Gastrocnemius medialis (tissue), 4 donors: ENCODE measurements at regions not wholly inside any gene's neighbourhood (a gene's known extent, or its start where the extent isn't known, plus 50 kb on each side); places are given as distances from the start of the nearest gene placed in this dataset.

ENCODE experiments used
- ATAC-seq, 2 donors: fragments of 150-250 bp; one replicate each; pipeline ENCODE4 v1.9.1; 2016
- DNase-seq, 2 donors: peaks; one replicate each; pipeline ENCODE4 v3.0.0-alpha.2; 2019
- H3K27ac ChIP-seq, 4 donors: fragments of 200-600 bp; sonication (generic); 1 replicate in 1 of 4; 2 replicates in 3 of 4; pipeline ENCODE4 v1.5.1; 2016 to 2018; ENCODE audit warnings: mild to moderate bottlenecking in 2 of 4, moderate library complexity in 1 of 4
- H3K27me3 ChIP-seq, 3 donors: fragments of 200-600 bp; sonication (generic) in 2 of 3; 1 replicate in 1 of 3; 2 replicates in 2 of 3; pipeline versions ENCODE4 v1.5.1 to v1.6.0; 2016 to 2019; ENCODE audit warnings: mild to moderate bottlenecking in 1 of 3, moderate library complexity in 1 of 3
- H3K36me3 ChIP-seq, 2 donors: fragments of 200-600 bp; sonication (generic) in 1 of 2; one replicate each; pipeline ENCODE4 v1.5.1; 2017 to 2018
- H3K4me1 ChIP-seq, 2 donors: fragments of 200-600 bp; sonication (generic) in 1 of 2; one replicate each; pipeline ENCODE4 v1.5.1; 2016 to 2017; ENCODE audit warnings: mild to moderate bottlenecking in 2 of 2
- H3K4me3 ChIP-seq, 4 donors: fragments of 200-600 bp; sonication (generic) in 3 of 4; 1 replicate in 1 of 4; 2 replicates in 3 of 4; pipeline ENCODE4 v1.5.1; 2016 to 2019; ENCODE audit warnings: mild to moderate bottlenecking in 2 of 4
- H3K9me3 ChIP-seq, 3 donors: fragments of 200-600 bp; sonication (generic) in 2 of 3; 1 replicate in 1 of 3; 2 replicates in 2 of 3; pipeline ENCODE4 v1.5.1; 2016 to 2019
- POLR2A ChIP-seq, 2 donors: fragments of 450-650 bp; IDR thresholded peaks; one replicate each; pipeline ENCODE4 v1.6.1; 2017; ENCODE audit warnings: antibody characterized with exemption in 2 of 2, mild to moderate bottlenecking in 2 of 2, moderate library complexity in 2 of 2
- in situ Hi-C, 4 donors: fragments of 200-750 bp; cut with MboI; loops; one replicate each; pipeline versions ENCODE4 v1.15.0 to v1.8.0; 2017; ENCODE audit warnings: low sequenced_read_pairs in 4 of 4
- intact Hi-C: fragments of 100-400 bp; cut with DNase I; formaldehyde crosslinking; loops from one replicate; pipeline ENCODE4 v1.15.1; 2023; ENCODE audit warnings: low total_unique reads
- TF ChIP-seq, protein P1 (sequence below), 5 experiments: fragments of 450-650 bp in 3 of 5; fragments of 200-600 bp in 2 of 5; sonication (generic) in 2 of 5; IDR thresholded peaks in 4 of 5; conservative IDR thresholded peaks in 1 of 5; 1 replicate in 4 of 5; 2 replicates in 1 of 5; pipeline ENCODE4 v1.5.1; 2016 to 2019; ENCODE audit warnings: antibody characterized with exemption in 5 of 5, mild to moderate bottlenecking in 3 of 5, moderate library complexity in 3 of 5

DNA sequence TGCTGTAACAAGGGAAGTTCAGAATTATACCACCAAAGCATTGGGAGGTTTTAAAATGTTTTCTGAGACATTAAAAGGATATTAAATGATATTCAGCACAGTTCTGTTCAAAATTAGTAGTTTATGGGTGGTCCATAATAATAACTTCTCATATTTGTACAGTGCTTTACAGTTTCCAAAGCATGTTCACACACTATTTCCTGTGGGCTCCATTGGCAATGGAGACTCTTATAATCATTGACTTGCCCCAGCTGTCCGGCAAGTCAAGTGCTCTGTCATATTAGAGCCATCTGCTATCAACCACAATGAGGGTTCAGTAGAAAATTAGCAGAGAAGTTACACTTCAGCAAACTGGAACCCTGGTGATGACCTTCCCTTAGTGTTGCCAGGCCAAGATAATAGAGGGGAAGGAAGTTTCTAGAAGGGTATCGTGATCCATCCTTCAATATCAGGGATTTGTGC lies 526.6 kb upstream of the CCDC196 start:
- no peaks in the 10 kb centered on the region for H3K36me3 ChIP-seq
- H3K4me3 ChIP-seq, result no peak overlapping the region
- H3K27ac ChIP-seq, result no peak overlapping the region
- ATAC-seq (no peak), DNase-seq (no peak)
- no peak for TF ChIP-seq POLR2A (IDR thresholded peaks at IDR 0.05)
- TF ChIP-seq, protein P1, sequence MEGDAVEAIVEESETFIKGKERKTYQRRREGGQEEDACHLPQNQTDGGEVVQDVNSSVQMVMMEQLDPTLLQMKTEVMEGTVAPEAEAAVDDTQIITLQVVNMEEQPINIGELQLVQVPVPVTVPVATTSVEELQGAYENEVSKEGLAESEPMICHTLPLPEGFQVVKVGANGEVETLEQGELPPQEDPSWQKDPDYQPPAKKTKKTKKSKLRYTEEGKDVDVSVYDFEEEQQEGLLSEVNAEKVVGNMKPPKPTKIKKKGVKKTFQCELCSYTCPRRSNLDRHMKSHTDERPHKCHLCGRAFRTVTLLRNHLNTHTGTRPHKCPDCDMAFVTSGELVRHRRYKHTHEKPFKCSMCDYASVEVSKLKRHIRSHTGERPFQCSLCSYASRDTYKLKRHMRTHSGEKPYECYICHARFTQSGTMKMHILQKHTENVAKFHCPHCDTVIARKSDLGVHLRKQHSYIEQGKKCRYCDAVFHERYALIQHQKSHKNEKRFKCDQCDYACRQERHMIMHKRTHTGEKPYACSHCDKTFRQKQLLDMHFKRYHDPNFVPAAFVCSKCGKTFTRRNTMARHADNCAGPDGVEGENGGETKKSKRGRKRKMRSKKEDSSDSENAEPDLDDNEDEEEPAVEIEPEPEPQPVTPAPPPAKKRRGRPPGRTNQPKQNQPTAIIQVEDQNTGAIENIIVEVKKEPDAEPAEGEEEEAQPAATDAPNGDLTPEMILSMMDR (IDR thresholded peaks at IDR 0.05 in 4 of 5, conservative IDR thresholded peaks at IDR 0.05 in 1 of 5), result no peak
- no peaks in the 10 kb centered on the region for H3K9me3 ChIP-seq
- peaks cover 0 to 5% (median 0%) of the 10 kb centered on the region in 3 donors for H3K27me3 ChIP-seq
- in situ Hi-C loops, result loop anchor here (5.0 to 25.0 kb wide), 4 partner anchors 547 to 797 kb away; partner anchors contain the start of gene FUT8 (in 1 of the 4)
- intact Hi-C loops, result loop anchor here (5.0 kb wide), 1 partner anchor 792 kb away; no protein-coding TSS in a partner anchor
- H3K4me1 ChIP-seq, result no peaks in the 10 kb centered on the region

- Histone ChIP-seq H3K36me3 (no peaks in the 10 kb centered on the region), H3K4me3 (no peak overlapping the region), H3K9me3 (no peaks in the 10 kb centered on the region), H3K4me1 (no peaks in the 10 kb centered on the region), H3K27me3 (peaks cover 0 to 10% (median 0%) of the 10 kb centered on the region in 3 donors), H3K27ac (no peak overlapping the region)
- in situ Hi-C loops, result loop anchor here (5.0 to 25.0 kb wide), 4 partner anchors 549 to 799 kb away; partner anchors contain the start of gene FUT8 (in 1 of the 4)
- DNase-seq (no peak), ATAC-seq (no peak)
- intact Hi-C loops, result loop anchor here (5.0 kb wide), 1 partner anchor 794 kb away; no protein-coding TSS in a partner anchor
- TF ChIP-seq, protein P1 (IDR thresholded peaks at IDR 0.05 in 4 of 5, conservative IDR thresholded peaks at IDR 0.05 in 1 of 5), result no peak
- no peak for TF ChIP-seq POLR2A (IDR thresholded peaks at IDR 0.05)
These were observed 525.2 kb upstream of the CCDC196 start for GRCh38 chr14:65961004-65961403.

DNA sequence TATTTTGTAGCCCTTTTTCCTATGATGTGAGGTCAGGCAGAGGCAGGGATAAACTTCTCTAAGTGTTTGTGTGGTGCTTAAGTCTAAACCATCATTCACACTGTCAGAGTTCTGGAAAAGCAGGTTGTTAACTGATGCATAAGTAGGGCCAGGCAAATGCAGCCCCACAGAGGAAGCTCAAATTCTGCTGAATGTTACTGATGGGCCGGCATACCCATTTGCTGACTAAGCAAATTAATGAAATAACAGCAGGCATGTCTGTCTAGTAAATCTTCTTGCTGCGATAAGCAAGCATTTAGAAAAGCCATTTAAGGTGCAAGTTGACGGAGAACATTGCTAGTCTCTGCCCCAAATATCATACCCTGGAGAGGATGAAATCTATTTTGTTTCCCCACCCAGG lies 523.2 kb upstream of the CCDC196 start:
- H3K4me1 ChIP-seq, result no peaks in the 10 kb centered on the region
- H3K36me3 ChIP-seq, result no peaks in the 10 kb centered on the region
- peaks cover 0 to 10% (median 4%) of the 10 kb centered on the region in 3 donors for H3K27me3 ChIP-seq
- no peaks in the 10 kb centered on the region for H3K9me3 ChIP-seq
- no peak for ATAC-seq
- in situ Hi-C loops (loop anchor here (5.0 to 25.0 kb wide), 4 partner anchors 551 to 801 kb away; partner anchors contain the start of gene FUT8 (in 1 of the 4)), intact Hi-C loops (loop anchor here (5.0 kb wide), 1 partner anchor 796 kb away; no protein-coding TSS in a partner anchor)
- DNase-seq, result no peak
- H3K27ac ChIP-seq, result no peak overlapping the region
- TF ChIP-seq, protein P1 (IDR thresholded peaks at IDR 0.05 in 4 of 5, conservative IDR thresholded peaks at IDR 0.05 in 1 of 5), result no peak
- no peak for TF ChIP-seq POLR2A (IDR thresholded peaks at IDR 0.05)
- H3K4me3 ChIP-seq, result no peak overlapping the region

DNA sequence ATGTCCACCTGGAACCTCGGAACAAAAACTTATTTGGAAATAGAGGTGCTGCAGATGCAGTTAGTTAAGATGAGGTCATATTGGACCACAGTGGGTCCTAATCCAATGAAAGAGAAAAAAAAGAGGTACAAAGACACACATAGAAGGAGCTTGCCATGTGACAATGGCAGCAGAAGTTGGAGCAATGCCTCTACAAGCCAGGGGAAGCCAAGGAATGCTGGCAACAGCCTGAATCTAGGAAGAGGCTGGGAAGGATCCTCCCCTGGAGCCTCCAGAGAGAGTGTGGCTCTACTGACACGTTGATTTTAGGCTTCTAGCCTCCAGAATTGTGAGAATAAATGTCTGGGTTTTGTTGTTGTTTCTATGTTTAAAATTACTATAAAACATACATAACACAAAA lies 521.8 kb upstream of the CCDC196 start:
- no peak for ATAC-seq
- H3K27me3 ChIP-seq, result peaks cover 0 to 10% (median 4%) of the 10 kb centered on the region in 3 donors
- H3K27ac ChIP-seq, result no peak overlapping the region
- no peaks in the 10 kb centered on the region for H3K36me3 ChIP-seq
- no peak overlapping the region for H3K4me3 ChIP-seq
- intact Hi-C loops (loop anchor here (5.0 kb wide), 1 partner anchor 797 kb away; no protein-coding TSS in a partner anchor), in situ Hi-C loops (loop anchor here (5.0 to 25.0 kb wide), 4 partner anchors 552 to 802 kb away; partner anchors contain the start of gene FUT8 (in 1 of the 4))
- no peaks in the 10 kb centered on the region for H3K9me3 ChIP-seq
- TF ChIP-seq, protein P1 (IDR thresholded peaks at IDR 0.05 in 4 of 5, conservative IDR thresholded peaks at IDR 0.05 in 1 of 5), result no peak
- TF ChIP-seq POLR2A (IDR thresholded peaks at IDR 0.05), result no peak
- no peaks in the 10 kb centered on the region for H3K4me1 ChIP-seq
- no peak for DNase-seq
